Fibroblast of skin of right quadriceps (primary cell): ENCODE measurements at regions not wholly inside any gene's neighbourhood (a gene's known extent, or its start where the extent isn't known, plus 50 kb on each side); places are given as distances from the start of the nearest gene placed in this dataset.

Source experiments
- DNase-seq: peaks from one replicate; pipeline ENCODE4 v3.0.0-alpha.2; 2013

- DNase-seq = no peak
Observed at GRCh38 chr2:62564380-62565137, 58.6 kb upstream of the TMEM17 start.

- no peak for DNase-seq
Observed at GRCh38 chr2:62561586-62561985, 55.6 kb upstream of the TMEM17 start.

GRCh38 chr2:62559582-62559981 lies 53.6 kb upstream of the TMEM17 start:
- DNase-seq = no peak

- no peak for DNase-seq
Observed at GRCh38 chr2:62558743-62559142, 52.7 kb upstream of the TMEM17 start.

DNA sequence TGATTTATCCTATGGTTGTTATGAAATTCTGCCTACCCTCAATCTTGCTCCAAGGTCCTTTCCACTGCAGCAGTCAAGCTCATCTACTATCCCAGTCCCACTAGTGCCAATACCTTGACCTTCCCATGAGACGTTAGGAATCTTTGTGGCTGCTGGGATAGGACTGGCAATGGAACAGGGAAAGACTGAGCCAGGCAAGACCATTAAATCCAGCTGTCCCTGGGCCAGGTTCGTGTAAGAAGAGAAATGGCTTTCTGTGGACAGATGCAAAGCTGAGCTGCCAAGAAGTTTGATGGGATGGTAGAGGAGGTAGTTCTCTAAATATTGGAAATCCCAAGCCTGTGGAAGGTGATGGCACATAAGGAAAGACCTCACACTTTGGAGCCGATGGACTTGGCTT lies 50.1 kb upstream of the TMEM17 start:
- DNase-seq = no peak
